ENCODE measurements at regions not wholly inside any gene's neighbourhood (a gene's known extent, or its start where the extent isn't known, plus 50 kb on each side); places are given as distances from the start of the nearest gene placed in this dataset.

DNA sequence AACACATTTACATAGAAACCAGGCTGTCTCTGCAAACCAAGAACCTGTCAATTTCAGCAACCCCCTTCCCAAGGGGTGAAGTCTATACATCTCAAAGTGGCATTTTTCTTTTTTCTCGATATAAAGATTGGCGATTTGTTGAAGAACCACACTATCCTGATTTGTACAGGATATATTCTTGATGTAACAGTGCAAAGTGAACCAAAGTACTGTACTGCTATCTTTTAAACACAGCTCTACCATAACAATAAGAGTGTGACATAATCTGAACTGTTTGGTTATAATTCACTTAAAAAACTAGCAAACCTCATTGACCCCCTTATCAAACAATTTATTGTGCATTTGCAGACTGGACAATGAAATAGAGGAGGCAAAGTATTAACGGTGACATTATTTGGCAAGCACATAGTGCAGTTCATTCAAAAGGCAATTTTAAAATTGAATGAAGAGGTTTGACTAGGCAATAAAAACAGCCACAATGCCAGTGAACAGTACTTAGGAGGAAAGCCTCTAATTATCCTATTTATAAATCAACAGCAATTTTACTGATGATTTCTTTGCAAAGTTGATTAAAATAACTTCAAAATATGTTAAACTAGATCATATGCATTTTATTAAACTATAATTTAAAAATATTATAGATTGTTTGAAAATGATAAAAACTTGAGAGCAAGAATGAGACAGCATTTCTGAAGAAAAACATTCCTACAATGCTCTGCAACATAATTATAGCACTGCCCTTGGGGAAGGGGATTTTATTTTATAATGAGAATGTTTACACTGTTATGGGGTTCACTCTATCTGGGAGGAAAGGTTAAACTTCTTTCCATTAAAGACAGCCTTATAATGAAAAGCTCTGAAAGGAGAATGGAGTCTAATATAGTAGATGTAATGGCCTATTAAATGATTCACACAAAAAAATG is 440.9 kb downstream of the ZEB2 start:
- TF ChIP-seq CTCF (tag by site-specific recombination; IDR thresholded peaks at IDR 0.05) (no peak), YY1 (tag by site-specific recombination; IDR thresholded peaks at IDR 0.05) (no peak), KLF1 (tag by site-specific recombination; IDR thresholded peaks at IDR 0.05) (no peak), PATZ1 (tag by site-specific recombination; IDR thresholded peaks at IDR 0.05) (no peak), ZNF184 (tag by site-specific recombination; IDR thresholded peaks at IDR 0.05) (no peak), ZNF274 (IDR thresholded peaks at IDR 0.05; ENCODE audit: low read length) (no peak), ZNF274 (tag by site-specific recombination; IDR thresholded peaks at IDR 0.05; ENCODE audit: borderline replicate concordance) (no peak)
- TF ChIP-seq, protein P1, sequence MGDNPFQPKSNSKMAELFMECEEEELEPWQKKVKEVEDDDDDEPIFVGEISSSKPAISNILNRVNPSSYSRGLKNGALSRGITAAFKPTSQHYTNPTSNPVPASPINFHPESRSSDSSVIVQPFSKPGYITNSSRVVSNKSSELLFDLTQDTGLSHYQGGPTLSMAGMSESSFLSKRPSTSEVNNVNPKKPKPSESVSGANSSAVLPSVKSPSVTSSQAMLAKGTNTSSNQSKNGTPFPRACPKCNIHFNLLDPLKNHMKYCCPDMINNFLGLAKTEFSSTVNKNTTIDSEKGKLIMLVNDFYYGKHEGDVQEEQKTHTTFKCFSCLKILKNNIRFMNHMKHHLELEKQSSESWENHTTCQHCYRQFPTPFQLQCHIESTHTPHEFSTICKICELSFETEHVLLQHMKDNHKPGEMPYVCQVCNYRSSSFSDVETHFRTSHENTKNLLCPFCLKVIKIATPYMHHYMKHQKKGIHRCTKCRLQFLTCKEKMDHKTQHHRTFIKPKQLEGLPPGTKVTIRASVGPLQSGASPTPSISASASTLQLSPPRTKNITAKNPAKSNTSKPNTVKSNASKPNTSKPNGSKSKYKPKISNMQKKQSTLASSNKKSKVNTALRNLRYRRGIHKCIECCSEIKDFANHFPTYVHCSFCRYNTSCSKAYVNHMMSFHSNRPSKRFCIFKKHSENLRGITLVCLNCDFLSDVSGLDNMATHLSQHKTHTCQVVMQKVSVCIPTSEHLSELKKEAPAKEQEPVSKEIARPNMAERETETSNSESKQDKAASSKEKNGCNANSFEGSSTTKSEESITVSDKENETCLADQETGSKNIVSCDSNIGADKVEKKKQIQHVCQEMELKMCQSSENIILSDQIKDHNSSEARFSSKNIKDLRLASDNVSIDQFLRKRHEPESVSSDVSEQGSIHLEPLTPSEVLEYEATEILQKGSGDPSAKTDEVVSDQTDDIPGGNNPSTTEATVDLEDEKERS (tag by site-specific recombination; IDR thresholded peaks at IDR 0.05), result no peak
- TF ChIP-seq, protein P2, sequence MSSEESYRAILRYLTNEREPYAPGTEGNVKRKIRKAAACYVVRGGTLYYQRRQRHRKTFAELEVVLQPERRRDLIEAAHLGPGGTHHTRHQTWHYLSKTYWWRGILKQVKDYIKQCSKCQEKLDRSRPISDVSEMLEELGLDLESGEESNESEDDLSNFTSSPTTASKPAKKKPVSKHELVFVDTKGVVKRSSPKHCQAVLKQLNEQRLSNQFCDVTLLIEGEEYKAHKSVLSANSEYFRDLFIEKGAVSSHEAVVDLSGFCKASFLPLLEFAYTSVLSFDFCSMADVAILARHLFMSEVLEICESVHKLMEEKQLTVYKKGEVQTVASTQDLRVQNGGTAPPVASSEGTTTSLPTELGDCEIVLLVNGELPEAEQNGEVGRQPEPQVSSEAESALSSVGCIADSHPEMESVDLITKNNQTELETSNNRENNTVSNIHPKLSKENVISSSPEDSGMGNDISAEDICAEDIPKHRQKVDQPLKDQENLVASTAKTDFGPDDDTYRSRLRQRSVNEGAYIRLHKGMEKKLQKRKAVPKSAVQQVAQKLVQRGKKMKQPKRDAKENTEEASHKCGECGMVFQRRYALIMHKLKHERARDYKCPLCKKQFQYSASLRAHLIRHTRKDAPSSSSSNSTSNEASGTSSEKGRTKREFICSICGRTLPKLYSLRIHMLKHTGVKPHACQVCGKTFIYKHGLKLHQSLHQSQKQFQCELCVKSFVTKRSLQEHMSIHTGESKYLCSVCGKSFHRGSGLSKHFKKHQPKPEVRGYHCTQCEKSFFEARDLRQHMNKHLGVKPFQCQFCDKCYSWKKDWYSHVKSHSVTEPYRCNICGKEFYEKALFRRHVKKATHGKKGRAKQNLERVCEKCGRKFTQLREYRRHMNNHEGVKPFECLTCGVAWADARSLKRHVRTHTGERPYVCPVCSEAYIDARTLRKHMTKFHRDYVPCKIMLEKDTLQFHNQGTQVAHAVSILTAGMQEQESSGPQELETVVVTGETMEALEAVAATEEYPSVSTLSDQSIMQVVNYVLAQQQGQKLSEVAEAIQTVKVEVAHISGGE (tag by site-specific recombination; conservative IDR thresholded peaks at IDR 0.05; ENCODE audit: low read depth), result no peak
